ENCODE measurements at regions not wholly inside any gene's neighbourhood (a gene's known extent, or its start where the extent isn't known, plus 50 kb on each side); places are given as distances from the start of the nearest gene placed in this dataset.

DNA sequence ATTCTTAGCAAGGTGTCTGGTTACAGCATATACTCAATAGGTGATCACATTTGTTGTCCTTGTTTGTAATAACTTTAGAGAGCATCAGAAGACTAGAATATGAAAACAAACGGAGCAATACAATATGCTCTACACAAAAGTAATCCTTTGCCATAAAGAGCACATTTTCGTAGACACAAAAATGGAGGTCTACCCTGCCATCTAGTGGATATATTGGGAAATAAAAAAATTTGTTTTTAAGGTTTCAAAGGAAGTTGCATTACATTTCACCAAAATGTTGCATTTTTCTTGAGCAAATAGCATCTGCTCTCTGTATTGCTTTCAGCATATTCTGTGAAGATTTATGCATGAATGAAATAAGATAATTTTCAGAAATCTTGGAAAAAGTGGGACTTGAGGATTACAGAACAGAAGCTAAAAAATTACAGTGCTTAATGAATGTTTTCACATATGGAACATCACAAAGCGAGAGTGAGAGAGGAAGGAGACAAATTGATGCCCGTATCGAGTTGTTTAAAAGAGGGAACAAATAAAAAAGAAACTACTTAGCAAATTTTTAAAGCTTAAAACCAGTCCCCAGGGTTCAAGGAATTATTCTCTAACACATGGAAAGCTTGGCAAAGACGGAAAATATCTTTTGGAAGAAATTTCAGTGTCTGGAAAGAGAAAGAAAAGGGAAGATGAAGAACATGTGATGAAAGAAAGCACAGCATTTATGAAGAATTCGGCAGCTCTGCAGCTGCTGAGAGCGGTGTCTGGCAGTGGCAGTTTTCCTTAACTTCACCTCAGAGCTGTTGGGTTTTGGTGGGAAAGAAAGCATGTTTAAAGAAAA lies 390.1 kb downstream of the ANKRD50 start:
- TF ChIP-seq, protein P1, sequence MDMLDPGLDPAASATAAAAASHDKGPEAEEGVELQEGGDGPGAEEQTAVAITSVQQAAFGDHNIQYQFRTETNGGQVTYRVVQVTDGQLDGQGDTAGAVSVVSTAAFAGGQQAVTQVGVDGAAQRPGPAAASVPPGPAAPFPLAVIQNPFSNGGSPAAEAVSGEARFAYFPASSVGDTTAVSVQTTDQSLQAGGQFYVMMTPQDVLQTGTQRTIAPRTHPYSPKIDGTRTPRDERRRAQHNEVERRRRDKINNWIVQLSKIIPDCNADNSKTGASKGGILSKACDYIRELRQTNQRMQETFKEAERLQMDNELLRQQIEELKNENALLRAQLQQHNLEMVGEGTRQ (CRISPR knock-in tag; IDR thresholded peaks at IDR 0.05), result no peak
- TF ChIP-seq, protein P2, sequence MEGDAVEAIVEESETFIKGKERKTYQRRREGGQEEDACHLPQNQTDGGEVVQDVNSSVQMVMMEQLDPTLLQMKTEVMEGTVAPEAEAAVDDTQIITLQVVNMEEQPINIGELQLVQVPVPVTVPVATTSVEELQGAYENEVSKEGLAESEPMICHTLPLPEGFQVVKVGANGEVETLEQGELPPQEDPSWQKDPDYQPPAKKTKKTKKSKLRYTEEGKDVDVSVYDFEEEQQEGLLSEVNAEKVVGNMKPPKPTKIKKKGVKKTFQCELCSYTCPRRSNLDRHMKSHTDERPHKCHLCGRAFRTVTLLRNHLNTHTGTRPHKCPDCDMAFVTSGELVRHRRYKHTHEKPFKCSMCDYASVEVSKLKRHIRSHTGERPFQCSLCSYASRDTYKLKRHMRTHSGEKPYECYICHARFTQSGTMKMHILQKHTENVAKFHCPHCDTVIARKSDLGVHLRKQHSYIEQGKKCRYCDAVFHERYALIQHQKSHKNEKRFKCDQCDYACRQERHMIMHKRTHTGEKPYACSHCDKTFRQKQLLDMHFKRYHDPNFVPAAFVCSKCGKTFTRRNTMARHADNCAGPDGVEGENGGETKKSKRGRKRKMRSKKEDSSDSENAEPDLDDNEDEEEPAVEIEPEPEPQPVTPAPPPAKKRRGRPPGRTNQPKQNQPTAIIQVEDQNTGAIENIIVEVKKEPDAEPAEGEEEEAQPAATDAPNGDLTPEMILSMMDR (IDR thresholded peaks at IDR 0.05), result peak; percentile 54
- TF ChIP-seq, protein P3, sequence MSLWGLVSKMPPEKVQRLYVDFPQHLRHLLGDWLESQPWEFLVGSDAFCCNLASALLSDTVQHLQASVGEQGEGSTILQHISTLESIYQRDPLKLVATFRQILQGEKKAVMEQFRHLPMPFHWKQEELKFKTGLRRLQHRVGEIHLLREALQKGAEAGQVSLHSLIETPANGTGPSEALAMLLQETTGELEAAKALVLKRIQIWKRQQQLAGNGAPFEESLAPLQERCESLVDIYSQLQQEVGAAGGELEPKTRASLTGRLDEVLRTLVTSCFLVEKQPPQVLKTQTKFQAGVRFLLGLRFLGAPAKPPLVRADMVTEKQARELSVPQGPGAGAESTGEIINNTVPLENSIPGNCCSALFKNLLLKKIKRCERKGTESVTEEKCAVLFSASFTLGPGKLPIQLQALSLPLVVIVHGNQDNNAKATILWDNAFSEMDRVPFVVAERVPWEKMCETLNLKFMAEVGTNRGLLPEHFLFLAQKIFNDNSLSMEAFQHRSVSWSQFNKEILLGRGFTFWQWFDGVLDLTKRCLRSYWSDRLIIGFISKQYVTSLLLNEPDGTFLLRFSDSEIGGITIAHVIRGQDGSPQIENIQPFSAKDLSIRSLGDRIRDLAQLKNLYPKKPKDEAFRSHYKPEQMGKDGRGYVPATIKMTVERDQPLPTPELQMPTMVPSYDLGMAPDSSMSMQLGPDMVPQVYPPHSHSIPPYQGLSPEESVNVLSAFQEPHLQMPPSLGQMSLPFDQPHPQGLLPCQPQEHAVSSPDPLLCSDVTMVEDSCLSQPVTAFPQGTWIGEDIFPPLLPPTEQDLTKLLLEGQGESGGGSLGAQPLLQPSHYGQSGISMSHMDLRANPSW (CRISPR knock-in tag; conservative IDR thresholded peaks at IDR 0.05; ENCODE audit: low read depth), result no peak
- TF ChIP-seq, protein P4, sequence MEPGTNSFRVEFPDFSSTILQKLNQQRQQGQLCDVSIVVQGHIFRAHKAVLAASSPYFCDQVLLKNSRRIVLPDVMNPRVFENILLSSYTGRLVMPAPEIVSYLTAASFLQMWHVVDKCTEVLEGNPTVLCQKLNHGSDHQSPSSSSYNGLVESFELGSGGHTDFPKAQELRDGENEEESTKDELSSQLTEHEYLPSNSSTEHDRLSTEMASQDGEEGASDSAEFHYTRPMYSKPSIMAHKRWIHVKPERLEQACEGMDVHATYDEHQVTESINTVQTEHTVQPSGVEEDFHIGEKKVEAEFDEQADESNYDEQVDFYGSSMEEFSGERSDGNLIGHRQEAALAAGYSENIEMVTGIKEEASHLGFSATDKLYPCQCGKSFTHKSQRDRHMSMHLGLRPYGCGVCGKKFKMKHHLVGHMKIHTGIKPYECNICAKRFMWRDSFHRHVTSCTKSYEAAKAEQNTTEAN (CRISPR knock-in tag; IDR thresholded peaks at IDR 0.05), result no peak
- TF ChIP-seq NR1H2 (CRISPR knock-in tag; IDR thresholded peaks at IDR 0.05), result no peak
- no peak for TF ChIP-seq JUN (CRISPR knock-in tag; IDR thresholded peaks at IDR 0.05)
- TF ChIP-seq, protein P5, sequence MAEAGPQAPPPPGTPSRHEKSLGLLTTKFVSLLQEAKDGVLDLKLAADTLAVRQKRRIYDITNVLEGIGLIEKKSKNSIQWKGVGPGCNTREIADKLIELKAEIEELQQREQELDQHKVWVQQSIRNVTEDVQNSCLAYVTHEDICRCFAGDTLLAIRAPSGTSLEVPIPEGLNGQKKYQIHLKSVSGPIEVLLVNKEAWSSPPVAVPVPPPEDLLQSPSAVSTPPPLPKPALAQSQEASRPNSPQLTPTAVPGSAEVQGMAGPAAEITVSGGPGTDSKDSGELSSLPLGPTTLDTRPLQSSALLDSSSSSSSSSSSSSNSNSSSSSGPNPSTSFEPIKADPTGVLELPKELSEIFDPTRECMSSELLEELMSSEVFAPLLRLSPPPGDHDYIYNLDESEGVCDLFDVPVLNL (CRISPR knock-in tag; IDR thresholded peaks at IDR 0.05; ENCODE audit: borderline replicate concordance, low read depth), result no peak
- no peak for TF ChIP-seq TP53 (CRISPR knock-in tag; IDR thresholded peaks at IDR 0.05)
- TF ChIP-seq NFYB (CRISPR knock-in tag; conservative IDR thresholded peaks at IDR 0.05; ENCODE audit: low read depth), result no peak
- no peak for TF ChIP-seq ESRRA (CRISPR knock-in tag; IDR thresholded peaks at IDR 0.05; ENCODE audit: borderline replicate concordance)
- no peak for TF ChIP-seq MXD4 (CRISPR knock-in tag; IDR thresholded peaks at IDR 0.05; ENCODE audit: borderline replicate concordance)

All from WTC11 (cell line).